ENCODE measurements at regions not wholly inside any gene's neighbourhood (a gene's known extent, or its start where the extent isn't known, plus 50 kb on each side); places are given as distances from the start of the nearest gene placed in this dataset.

DNA sequence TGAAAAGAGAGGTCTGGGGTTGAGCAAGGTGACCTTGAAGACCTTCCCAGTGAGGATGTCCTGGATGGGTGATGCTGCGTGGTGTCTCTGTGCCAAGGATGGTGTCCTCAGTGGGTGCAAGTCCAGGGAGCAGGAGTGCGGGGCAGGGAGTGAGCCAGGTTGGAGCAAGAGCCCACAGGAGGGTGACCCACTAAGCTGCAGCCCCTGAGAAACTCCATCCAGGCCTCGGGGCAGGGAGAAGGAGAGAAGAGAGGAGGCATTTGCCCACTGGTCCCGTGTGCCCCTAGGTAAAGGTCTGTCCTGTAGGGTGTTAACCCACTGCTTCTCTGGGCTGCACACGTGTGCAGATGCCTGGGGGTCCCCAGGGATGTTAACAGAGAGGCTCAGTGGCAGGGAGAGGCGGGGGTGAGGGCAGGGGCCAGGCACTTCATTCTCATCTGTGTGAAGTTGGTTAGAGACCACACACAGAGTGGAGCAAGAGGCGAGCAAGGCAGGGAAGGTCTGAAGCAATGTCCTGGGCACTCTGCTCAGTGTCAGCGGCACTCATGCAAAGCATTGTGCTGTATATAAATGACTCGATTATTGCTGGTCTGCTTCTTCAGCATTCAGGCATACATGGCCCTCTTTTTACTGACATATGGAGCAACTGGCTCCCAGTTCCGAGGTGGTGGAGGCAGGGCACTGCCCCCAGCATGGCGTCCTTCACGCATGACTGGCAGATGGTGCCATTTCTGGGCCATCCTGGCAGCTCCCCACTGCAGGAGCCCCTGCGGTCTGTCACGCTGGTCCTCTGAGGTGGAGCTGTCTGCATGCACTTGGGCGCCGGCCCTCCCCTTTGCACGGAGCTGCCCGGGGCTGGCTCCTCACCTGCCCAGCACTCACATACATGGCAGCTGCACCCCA, 117.2 kb upstream of the HS6ST1 start:
- no peak for DNase-seq (ENCODE audit: low read depth in 2 of 3, low spot score in 2 of 3)

GRCh38 chr2:128436479-128437203, 118.0 kb upstream of the HS6ST1 start:
- no peak for DNase-seq (ENCODE audit: low read depth in 2 of 3, low spot score in 2 of 3)

GRCh38 chr2:128437204-128437565, 118.5 kb upstream of the HS6ST1 start:
- DNase-seq (ENCODE audit: low read depth in 2 of 3, low spot score in 2 of 3), result no peak

DNA sequence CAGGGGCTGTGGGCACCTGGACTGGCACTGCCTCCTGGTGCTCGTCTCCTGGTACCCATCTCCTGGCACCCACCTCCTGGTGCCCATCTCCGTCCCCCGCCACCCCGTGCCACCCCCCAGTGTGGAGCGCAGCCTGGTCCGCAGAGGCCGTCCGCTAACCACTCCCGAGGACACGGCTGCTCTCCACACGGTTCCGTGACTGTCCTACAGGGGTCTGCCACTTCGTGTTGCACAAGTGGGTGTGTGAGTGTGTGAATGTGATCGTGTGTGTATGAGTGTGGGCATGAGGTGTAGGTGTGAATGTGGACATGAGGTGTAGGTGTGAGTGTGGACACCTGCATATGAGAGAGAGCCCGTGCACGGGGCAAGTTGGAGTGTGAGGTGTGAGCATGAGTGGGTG, 119.4 kb upstream of the HS6ST1 start:
- DNase-seq (ENCODE audit: low read depth in 2 of 3, low spot score in 2 of 3), result no peak

GRCh38 chr2:128438586-128438985, 119.9 kb upstream of the HS6ST1 start:
- DNase-seq (ENCODE audit: low read depth in 2 of 3, low spot score in 2 of 3), result no peak

- peak in 1 of 3 donors; percentile 45 for DNase-seq (ENCODE audit: low read depth in 2 of 3, low spot score in 2 of 3)
Observed at GRCh38 chr2:128439031-128439790, 120.5 kb upstream of the HS6ST1 start.

DNA sequence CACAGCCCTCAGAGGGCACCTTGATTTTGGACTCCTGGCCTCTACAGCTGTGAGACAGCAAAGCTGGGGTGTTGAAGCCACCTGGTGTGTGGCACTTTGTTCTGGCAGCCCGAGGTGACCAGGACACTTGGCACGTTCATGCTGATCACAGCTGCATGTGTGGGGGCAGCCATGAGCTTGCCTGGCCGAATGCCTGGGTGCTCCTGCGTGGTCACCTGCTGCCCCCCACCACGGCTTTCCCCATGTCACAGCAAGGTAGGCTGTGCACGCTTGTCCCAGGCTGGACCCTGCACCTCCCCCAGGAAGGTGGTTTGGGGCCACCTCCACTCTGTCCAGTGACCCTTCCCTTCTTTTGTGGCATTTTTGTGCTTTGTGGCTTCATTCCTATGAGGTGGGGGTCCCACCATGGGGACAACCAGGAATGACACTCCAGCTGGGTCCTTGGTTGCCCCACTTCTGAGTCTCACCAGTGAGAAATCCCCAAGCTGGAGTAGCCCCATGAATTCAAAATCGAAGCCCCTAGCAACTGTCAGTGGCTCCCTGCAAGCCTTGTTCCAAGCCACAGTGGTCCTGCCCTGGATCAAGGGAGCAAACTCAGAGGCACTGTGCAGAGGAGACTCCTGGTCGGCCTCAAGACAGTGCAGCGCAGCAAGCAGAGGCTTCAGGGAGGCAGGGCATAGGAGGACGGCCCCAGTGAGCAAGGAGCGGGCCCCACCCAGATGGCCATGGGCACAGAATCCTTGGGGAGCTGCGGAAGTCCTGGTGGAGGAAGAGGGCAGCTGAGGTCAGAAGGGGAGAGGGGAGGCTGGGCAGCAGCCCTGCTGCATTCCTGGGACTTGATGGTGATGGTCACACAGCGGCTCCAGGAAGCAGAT, 121.4 kb upstream of the HS6ST1 start:
- no peak for DNase-seq (ENCODE audit: low read depth in 2 of 3, low spot score in 2 of 3)

GRCh38 chr2:128440666-128441340, 122.1 kb upstream of the HS6ST1 start:
- DNase-seq (ENCODE audit: low read depth in 2 of 3, low spot score in 2 of 3), result peak in 2 of 3 donors; percentile 68 to 88

- no peak for DNase-seq (ENCODE audit: low read depth in 2 of 3, low spot score in 2 of 3)
Observed at GRCh38 chr2:128441341-128442052, 122.8 kb upstream of the HS6ST1 start.

- DNase-seq (ENCODE audit: low read depth in 2 of 3, low spot score in 2 of 3), result peak in 2 of 3 donors; percentile 41 to 62
Observed at GRCh38 chr2:128442053-128442751, 123.5 kb upstream of the HS6ST1 start.

- peak in 2 of 3 donors; percentile 17 to 22 for DNase-seq (ENCODE audit: low read depth in 2 of 3, low spot score in 2 of 3)
Observed at GRCh38 chr2:128442891-128443302, 124.2 kb upstream of the HS6ST1 start.

GRCh38 chr2:128444121-128444771, 125.6 kb upstream of the HS6ST1 start:
- DNase-seq (ENCODE audit: low read depth in 2 of 3, low spot score in 2 of 3), result no peak

DNA sequence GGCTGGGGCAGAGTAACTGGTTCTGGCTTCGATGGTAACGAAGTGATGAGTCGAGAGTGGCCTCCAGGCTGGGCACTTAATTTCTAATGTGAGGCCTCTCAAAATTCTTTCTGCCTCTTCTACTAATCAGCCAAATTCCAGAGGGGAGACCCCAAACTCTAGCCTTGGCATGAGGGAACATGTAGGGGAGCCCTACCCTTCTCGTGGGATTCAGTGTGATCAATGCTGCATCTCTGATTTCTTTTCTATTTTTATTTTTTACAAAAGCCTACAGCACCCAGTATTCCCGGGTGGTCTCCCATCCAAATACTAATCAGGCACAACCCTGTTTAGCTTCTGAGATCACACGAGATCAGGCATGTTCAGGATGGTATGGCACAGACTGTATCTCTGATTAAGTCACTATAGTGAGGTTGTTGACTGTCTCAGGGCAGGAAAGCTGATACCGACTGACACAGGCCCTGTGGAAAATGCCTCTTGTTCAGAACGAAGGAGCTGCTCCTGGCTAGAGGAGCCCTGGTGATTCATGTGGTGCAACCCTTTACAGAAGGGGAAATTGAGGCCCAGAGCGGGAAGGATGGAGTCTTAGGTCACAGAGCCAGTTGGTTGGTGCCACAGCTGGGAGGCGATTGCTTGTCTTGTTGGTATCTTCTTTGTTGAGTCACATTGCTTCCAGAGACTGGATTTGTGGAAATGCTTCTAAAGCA, 126.3 kb upstream of the HS6ST1 start:
- no peak for DNase-seq (ENCODE audit: low read depth in 2 of 3, low spot score in 2 of 3)

DNA sequence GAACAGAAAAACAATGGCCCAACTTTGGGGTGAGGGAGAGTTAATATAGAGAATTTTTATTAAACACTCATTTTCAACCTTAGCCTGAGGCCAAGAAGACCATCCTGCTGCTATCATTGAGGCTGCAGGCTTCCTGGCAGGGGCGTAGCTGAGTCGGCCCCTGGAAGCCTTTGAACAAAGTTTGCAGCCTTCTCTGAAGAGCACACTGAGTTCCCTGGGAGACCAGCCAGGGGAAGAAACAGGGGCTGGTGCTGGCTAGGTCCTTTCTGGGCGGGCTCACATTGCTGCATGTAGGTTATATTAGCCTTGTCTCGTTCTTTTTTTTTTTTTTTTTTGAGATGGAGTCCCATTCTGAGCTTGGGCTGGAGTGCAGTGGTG, 126.8 kb upstream of the HS6ST1 start:
- peak in 1 of 3 donors; percentile 50 for DNase-seq (ENCODE audit: low read depth in 2 of 3, low spot score in 2 of 3)

DNA sequence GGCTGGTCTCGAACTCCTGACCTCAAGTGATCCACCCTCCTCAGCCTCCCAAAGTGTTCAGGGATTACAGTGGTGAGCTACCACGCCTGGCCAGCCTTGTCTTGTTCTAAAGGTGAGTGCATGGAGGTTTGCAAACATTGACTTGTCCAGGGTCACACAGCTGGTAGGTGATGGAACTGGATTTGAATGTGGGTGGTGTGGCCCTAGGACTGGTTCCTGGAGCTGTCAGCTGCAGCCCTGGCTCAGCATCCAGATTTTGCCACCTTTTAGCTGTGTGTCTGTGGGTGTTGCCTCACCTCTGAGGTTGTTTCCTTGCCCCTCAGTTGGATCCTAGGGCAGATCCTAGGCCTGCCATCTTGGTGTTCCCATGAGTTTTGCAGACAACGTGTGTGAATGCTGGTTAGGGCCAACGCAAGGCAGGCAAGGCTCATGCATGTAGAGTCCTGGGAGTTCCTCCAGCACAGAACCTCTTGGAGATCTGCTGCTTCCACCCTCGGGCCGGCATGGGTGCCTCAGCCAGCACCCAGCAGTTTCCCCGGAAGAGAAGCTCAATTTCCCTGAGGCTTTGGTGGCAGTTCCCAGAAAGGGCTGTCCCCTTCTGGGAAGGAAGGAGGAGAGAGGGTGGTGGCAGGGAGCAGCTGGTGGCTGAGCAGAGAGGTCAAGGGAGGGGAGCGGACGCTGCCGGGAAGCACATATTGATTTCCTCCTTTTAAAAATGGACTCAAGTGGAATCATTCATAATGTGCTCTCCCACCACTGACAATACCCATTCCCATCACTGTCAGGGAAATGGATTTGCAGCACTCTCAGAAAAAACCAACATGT, 127.6 kb upstream of the HS6ST1 start:
- DNase-seq (ENCODE audit: low read depth in 2 of 3, low spot score in 2 of 3), result no peak

DNA sequence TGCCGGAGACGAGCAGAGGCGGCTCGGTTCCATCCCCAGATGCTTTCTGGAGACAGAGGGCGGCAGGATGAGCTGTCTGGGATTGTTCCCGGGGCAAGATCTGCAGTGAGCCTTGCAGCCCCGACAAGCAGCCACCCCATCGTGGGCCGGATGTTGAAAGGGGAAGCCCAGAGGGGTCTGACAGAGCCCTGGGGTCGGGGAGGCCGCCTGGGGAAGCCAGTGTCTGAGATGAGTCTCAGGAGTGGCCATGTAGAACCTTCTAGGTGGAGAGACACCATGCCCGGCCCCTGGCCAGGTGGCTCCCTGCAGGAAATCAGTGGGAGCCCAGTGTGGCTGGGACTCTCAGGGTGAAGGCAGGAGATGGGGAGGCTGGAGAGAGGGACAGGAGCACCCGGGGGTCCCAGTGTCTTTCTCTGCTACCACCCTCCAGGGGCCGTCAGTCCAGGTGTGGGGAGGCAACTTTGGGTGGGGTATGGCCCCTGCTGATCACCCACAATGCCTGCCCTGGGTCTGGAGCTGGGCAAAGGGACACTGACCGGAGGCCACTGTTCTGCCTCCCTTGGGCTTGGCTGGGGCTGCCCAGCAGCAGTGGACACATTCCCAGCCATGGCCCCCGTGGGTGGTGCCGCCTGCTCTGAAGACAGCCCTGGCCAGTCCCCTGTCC, 128.3 kb upstream of the HS6ST1 start:
- DNase-seq (ENCODE audit: low read depth in 2 of 3, low spot score in 2 of 3), result no peak

Data from hematopoietic multipotent progenitor cell (in vitro differentiated cells).